DMS53 (cell line): ENCODE measurements at regions not wholly inside any gene's neighbourhood (a gene's known extent, or its start where the extent isn't known, plus 50 kb on each side); places are given as distances from the start of the nearest gene placed in this dataset.
A peak's percentile ranks its signal among the peaks of the same experiment; 100 is the strongest.
"Not testable (repeated sequence)": the region's sequence is repeated elsewhere in the genome, so short reads cannot be mapped to it uniquely, and the experiment has no call there.

Experiments
- DNase-seq: peaks from one replicate; lab custom pipeline; 2025; lab: John Stamatoyannopoulos, UW

DNA sequence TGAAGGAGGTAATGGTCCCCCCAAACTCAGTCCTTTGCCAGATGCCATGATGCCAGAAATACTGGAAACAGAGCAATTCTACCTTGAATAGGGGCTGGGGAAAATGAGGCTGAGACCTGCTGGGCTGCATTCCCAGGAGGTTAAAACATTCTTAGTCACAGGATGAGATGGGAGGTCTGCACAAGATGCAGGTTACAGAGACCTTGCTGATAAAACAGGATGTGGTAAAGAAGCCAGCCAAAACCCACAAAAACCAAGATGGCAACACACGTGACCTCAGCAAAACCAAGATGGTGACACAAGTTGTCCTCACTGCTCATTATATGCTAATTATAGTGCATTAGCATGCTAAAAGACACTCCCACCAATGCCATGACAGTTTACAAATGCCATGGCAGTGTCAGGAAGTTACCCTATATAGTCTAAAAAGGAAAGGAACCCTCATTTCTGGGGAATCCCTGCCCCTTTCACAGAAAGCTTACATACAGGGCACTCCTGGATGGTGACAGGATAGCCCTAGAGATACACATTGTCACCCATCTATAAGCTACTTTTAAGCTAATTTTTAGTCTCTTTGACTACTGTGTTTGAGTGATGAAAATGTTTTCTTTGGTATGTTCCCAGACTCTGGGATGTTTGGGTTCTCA lies 979.7 kb downstream of the TBC1D32 start:
- no peak for DNase-seq

DNA sequence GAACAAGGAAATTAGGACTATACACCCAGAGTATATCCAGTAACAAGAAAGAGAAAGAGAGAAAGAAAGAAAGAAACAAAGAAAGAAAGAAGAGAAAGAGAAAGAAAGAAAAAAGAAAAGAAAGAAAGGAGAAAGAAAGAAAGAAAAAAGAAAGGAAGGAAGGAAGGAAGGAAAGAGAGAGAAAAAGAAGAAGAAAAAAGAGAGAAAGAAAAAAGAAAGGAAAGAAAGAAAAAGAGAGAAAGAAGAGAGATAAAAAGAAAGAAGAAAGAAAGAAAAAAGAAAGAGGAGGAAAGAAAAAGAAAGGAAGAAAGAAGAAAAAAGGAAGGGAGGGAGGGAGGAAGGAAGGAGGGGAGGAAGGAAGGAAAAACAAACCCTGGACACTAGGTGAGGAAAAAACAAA lies 981.8 kb downstream of the TBC1D32 start:
- DNase-seq = no peak

DNA sequence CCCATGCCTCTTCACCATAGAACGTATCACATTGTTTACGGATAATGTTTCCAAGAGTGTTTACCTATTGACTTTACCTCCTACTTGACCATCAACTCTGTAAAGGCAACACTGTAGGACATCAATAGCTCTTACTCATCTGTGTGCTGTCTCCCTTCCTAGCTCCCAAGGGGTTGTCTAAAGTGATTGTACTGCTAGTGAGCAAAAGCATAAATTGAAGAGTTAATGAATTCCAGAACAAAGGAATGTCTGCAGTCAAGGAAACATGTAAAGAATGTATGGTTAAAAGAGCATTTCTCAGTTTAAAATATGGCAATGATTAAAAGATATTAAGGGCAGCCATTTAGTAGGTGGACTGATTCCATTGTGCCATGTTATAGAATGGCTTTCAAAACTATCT lies 985.4 kb downstream of the TBC1D32 start:
- peak; percentile 62 for DNase-seq

DNA sequence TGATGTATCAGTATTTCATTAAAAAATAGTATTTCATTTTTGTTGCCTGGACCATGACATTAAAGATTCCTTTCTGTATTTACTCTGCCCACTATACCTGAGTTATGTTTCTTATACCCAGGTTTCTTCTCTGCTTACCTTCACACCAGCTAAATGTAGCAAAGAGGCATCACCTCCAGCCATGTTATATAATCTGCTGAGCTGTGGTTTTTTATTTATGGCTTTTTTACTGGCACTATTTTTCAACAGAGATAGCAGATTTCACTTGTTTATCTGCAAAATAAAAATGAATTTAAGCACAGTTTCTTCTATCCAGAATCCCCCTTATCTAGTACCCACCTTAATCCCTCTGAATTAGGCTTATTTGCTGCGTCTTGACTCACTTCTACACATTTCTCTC lies 979.0 kb upstream of the MAN1A1 start:
- no peak for DNase-seq

DNA sequence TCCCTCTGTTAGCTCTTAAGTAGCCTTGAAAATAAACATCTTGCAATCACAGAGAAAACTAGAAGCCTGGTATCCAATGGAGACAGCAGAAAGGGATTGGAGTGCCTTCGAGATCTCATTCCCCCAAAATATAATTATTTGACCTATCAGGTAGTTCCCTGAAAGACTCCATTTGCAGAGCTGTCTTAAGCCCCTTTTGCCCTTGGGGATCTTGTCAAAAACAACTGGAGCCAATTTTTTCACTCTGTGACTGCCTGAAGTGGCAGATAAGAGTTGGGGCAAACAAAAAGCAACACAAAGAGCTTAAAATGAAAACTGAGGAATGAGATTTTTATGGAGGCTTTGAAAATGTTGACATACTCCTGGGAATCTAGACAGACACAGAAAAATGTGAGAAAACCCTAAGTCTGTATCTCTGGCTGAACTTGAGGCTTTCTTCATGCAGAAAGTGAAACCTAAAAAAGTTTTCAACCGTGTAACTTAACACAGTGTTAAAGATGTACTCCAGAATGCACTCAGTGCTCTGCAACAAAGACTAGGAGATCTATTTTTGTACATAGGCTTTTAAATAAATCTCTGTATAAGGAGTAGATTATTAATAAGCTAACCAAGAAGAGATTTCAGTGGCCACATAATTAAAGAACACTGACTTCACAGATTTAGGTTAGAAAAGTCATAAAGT lies 971.1 kb upstream of the MAN1A1 start:
- no peak for DNase-seq

DNA sequence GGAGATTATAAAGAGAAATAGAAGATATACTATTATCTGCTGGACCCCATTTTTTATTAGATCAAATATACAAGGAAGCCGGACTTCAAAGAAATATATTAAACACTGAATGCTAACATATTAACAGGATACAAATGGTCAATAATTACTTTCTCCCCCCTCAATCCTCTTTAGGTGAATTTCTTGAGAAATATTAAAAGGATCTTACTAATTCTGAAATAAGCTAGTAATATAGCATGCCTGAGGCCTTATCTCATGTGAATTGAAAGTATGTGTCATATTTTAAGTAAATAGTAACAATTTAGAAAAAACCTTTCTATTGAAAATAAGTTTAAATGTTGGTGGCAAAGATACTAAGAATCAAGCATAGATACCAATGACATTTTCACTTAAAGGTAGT lies 954.7 kb upstream of the MAN1A1 start:
- DNase-seq = no peak

DNA sequence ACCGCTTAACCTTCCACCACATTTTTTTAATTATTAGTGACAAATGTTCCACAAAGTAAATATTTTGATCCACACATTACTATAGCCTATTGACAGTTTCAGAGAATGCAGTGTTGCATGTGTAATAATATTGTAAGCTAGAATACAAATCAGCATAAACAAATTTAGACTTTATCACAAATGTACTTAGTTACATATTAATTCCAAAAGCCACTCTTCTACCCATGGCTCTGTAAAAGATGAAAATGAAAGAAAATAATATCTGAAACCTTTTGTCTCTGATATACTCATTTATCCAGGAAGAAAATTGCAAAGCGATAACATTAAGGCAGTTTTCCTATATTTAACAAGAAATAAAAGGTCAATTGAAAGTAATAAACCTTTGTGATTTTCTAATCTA lies 954.0 kb upstream of the MAN1A1 start:
- DNase-seq = no peak

DNA sequence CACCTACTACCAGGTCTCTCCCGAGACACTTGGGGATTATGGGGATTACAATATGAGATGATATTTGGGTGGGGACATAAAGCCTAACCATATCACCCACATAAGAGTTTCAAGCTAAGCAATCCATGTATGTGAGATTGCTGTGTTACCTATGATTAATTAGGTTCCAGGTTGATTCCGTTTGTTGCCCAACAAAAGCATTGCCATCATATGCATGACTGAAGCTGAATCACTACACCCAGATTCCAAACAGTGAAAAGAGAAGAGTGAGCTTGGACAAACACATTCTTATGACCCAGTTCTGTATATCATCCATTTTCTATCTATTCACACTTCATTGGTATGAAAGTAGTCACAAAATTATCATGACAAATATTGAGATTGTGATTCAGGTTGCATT lies 952.5 kb upstream of the MAN1A1 start:
- DNase-seq = no peak

DNA sequence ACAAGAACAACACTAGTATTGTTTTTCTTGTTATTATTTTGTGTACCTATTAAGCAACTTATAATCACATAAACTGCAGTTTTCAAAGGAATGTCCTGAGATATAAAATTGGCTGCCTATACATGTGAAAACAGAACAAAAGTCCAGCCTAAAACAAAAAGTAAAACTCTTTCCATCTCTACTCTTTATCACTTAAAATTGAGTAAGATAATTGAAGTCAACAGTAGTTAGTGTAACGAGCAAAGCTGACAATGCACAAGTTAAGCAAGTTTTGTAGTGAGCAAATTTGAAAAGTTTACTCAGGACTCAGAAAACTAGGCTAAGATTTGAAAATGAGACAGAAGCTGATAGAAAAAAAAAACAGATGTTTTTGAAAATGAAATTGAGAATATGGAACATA lies 941.4 kb upstream of the MAN1A1 start:
- no peak for DNase-seq

DNA sequence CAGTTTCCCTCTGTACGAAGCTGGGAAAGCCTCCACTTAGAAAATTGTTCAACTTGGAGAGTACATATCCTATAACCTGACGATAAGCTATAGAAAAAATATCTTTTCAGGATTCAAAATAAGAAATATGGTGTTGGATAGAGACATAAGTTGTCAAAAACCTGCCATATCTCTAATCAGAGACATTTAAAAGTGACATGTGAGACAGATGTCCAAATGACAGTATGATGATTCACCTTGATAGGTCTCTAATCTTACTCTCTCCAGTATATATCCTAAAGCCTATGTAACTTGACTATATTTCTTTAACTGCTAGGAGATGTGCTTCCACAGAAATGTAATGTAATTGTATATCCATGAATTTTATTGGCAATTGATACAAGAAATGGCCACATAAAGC lies 932.4 kb upstream of the MAN1A1 start:
- no peak for DNase-seq

DNA sequence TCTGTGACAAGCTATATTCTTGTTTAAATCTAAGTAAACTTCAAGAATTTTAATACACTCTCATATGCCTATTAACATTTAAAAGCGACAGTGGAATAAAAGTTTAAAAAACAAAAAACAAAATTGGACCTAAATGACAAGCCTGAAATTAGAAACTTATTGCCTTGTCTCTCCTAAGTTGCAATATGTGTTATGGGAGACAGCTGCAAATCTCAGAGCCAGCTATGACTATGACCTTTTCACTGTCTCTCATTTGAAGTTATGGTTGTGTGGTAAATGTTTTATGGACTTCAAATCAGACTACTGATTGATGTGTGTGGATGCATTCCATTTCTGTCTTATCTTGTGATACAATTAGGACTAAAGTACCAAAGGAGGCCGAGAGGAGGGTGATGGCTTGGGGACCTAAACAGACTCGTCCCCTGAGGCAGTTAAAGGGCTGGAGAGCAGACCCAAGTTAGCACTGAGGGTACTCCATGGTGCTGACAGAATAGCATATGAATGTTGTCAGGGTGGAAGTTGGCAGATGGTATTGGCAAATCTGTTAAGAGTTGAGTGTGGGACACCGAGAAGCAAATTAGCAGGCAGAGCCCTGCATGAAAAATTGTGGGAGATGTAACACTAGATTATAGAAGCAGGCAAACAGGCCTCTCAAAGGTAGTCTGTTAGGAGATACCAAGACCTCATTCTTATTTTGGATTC lies 930.1 kb upstream of the MAN1A1 start:
- no peak for DNase-seq

DNA sequence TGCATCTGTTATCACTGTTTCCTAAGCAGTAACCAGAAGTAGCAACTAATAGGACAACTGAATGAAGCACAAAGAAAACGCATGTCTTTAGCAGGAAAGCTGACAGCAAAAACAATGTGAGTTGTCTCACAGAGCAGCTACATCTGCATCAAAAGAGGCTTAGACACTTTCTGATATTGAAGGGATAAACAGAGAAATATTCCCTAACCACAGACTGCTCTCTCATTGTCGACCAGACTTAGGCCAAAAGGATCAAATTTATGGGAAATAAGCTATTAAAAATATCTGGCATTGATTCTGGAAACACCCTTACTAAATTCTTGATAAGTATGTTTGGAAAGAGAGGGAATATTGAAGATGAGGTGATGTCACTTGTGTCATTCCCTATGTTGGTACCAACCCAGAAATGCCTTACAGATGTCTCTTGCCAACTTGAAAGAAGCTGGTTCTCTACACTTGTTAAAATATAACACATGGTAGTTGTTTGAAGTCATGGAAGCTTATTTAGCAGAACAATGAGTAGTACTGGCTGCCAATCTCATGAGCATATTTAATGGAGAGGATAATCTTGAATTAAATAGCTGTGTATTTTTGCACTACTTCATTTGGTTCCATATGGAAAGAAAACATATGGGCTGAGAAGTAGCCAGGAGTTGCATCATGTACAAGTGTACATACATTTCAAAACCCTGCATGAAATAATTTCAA lies 929.3 kb upstream of the MAN1A1 start:
- no peak for DNase-seq

DNA sequence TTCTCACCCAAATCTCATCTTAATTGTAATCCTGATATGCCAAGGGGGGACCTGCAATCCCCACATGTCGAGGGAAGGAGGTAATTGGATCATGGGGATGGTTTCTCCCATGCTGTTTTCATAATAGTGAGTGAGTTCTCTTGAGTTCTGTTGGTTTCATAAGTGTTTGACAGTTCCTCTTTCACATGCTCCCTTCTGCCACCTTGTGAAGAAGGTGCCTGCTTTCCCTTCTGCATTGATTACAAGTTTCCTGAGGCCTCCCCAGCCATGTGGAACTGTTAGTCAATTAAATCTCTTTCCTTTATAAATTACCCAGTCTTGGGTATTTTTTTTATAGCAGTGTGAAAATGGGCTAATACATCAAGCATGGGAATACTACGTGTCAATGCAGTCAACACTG lies 925.0 kb upstream of the MAN1A1 start:
- DNase-seq = no peak

DNA sequence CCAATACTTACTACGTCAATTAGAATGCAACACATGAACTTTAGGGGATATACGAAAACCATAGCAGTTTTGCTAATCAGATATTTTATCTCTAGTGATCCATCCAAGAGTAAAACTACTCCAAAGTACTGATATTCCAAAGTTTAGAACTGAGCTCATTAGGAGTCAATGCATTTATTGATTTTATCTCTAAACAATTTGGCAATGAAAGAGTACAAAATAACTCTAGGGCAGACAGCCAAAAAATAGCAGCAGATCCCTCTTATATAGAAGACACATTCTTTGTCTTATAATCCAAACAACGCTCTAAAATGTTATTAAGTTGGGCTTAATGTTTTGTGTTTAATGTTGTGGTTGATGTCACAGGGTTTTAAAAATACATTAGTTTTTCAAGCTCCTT lies 923.9 kb upstream of the MAN1A1 start:
- no peak for DNase-seq

DNA sequence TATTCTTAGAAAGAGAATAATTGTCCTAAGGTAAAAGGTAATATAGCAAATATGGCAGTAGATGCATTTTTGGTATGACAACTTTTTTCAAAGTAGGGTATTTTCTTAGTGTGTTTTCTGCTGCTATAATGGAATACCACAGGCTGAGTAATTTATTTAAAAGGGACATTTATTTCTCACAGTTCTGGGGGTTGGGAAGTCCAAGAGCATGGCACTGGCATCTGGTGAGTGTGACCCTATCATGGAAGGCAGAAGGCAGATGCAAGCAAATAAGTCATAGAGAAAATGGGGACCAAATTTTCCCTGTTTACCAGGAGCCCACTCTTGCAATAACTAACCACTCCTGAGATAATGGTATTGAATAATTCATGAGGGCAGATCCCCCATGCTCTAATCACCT lies 922.5 kb upstream of the MAN1A1 start:
- no peak for DNase-seq

DNA sequence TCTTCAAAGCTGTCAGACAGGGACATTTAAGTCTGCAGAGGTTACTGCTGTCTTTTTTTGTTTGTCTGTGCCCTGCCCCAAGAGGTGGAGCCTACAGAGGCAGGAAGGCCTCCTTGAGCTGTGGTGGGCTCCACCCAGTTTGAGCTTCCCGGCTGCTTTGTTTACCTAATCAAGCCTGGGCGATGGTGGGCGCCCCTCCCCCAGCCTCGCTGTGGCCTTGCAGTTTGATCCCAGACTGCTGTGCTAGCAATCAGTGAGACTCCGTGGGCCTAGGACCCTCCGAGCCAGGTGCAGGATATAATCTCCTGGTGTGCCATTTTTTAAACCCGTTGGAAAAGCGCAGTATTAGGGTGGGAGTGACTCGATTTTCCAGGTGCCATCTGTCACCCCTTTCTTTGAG lies 918.7 kb upstream of the MAN1A1 start:
- DNase-seq = not testable (repeated sequence)

DNA sequence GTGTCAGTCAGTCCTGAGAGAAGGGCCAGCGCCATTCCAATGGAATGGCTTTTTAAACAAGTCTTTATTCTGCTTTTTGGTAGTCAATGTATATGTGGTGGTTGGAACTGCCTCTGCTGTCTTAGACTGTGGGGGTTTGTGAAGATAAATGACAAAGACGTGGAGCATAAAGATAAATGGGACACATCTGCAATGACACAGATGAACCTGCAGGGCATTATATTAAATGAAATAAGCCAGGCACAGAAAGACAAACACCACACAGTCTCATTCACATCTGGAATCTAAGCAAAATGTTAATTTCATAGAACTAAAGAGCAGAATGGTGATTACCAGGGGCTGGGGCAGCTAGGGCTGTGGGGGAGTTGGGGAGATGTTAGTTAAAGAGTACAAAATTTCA lies 912.8 kb upstream of the MAN1A1 start:
- no peak for DNase-seq

DNA sequence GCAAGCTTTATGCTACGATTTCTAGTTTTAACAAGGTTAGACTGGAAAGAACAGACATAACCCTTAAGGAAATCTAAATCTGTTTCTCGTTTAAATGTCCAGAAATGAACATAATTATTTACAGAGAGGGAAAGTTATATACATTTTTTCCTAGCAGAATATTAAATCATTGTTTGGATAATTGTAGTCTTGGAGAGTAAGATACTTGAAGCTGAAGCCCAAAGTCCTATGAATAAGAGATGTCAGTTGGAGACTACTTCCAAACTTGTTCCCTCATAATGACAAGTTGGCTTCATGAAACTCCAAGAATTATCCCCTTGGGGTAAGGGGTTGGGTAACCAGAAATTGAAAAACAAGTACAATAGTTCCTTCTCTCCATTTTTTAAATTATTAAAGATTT lies 911.1 kb upstream of the MAN1A1 start:
- no peak for DNase-seq

DNA sequence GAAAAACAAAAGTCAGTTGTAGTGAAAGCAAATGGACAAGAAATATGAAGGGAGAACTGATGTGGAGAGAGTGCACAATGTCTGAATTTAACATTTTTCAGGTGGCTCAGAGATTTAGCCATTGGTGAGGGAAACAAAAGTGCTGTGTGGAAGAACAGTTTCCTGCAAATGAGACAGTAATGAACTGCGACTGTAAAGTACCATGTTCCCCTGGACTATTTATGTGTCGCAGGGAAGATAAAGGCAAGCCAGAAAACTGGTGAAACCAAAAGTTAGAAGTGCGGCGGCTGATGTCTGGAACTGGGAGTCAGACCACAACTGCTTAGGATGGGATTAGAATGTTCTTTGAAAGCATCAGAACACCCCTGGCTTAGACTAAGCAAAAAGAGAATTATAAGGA lies 905.1 kb upstream of the MAN1A1 start:
- no peak for DNase-seq

DNA sequence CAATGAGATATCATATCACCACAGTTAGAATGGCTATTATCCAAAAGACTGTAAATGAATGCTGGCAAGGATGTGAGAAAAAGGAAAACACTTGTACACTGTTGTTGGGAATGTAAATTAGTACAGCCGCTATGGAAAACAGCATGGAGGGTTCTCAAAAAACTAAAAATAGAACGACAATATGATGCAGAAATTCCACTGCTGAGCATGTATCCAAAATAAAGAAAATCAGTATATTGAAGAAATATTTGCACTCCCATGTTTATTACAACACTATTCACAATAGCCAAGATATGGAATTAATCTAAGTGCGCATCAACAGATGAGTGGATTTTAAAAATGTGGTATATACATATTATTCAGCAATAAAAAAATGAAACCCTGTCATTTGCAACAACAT lies 898.9 kb upstream of the MAN1A1 start:
- no peak for DNase-seq

DNA sequence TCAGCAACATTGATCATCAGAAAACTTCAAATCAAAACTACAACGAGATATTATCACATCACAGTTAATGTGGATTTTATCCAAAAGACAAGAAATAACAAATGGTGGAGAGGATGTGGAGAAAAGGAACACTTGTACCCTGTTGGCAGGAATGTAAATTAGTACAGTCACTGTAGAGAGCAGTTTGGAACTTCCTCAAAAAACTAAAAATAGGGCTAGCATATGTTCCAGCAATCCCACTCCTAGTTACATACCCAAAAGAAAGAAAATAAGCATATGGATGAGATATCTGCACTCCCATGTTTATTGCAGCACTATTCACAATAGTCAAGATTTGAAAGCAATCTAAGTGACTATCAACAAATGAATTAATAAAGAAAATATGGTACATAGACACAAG lies 887.7 kb upstream of the MAN1A1 start:
- no peak for DNase-seq

DNA sequence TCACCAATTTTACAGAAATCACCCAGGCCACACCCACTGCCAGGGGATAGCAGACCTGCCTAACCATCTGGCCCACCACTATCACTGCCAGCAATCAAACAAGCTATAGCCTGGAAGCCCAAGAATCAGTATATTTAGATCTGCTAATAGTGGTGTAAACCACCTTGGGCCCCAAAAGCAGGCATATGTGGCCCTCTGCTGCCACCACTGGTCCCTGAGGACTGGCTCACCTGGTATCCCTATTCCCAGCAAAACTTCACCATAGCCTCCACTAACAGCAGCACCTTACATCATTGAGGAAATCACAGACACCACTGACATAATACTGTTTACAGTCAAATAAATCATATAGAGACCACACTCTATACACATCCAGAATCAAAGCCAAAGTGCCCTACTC lies 880.4 kb upstream of the MAN1A1 start:
- peak; percentile 10 for DNase-seq

DNA sequence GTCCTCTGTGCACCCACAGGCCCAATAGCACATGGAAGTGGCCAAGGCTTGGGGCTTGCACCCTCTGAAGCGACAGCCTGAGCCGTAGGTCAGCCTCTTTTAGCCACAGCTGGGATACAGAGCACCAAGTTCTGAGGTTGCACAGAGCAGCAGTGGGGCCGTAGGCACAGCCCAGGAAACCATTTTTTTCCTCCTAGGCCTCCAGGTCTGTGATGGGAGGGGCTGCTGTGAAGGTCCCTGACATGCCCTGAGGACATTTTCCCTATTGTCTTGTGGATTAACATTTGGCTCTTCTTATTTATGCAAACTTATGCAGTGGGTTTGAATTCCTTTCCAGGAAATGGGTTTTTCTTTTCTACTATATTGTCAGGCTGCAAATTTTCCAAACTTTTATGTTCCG lies 878.7 kb upstream of the MAN1A1 start:
- DNase-seq = no peak
